ENCODE measurements at regions not wholly inside any gene's neighbourhood (a gene's known extent, or its start where the extent isn't known, plus 50 kb on each side); places are given as distances from the start of the nearest gene placed in this dataset.
A peak's percentile ranks its signal among the peaks of the same experiment; 100 is the strongest.
"Not testable (repeated sequence)": the region's sequence is repeated elsewhere in the genome, so short reads cannot be mapped to it uniquely, and the experiment has no call there.

DNA sequence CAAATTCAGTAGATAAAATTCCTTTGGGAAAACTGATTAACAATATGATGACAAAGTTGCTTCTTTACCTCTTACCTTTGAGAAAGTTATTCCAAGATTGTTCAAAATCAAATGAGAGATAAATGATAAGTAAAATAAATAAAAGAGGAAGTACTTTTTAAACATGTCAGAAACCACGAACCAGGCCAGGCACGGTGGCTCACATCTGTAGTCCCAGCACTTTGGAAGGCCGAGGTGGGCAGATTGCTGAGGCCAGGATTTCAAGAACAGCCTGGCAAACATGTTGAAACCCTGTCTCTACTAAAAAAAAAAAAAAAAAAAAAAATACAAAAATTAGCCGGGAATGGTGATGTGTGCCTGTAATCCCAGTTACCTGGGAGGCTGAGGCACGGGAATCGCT is 296.6 kb downstream of the HGF start:
- DNase-seq: no peak

DNA sequence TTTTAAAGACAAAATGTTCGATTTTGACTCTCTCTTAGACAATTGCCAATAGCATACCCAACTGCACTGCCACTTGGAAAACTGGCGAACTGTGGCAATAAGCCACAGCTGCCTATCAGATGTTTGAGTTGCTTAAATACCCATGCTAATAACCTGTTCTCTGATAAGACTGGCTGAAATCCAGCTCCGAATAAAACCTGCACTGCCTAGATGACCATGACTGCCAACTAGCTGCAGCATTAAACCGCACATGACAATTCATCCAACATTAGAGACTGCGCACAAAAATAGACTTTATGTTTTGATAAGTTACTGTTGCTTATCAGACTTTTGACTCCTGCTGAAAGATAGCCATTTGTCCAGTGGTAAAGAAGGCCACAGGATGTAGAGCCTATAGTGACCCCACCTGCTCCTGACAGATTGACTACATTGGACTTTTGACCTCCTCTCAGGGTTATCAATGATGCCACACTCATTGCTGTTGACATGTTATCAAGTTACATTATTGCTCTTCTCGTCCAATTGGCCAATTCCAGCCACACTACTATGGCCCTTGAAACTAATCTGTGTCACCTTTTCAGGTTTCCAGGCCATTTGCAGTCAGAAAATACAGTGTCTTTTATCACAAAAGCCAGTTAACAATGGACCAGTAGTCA is 299.0 kb downstream of the HGF start:
- DNase-seq: no peak

DNA sequence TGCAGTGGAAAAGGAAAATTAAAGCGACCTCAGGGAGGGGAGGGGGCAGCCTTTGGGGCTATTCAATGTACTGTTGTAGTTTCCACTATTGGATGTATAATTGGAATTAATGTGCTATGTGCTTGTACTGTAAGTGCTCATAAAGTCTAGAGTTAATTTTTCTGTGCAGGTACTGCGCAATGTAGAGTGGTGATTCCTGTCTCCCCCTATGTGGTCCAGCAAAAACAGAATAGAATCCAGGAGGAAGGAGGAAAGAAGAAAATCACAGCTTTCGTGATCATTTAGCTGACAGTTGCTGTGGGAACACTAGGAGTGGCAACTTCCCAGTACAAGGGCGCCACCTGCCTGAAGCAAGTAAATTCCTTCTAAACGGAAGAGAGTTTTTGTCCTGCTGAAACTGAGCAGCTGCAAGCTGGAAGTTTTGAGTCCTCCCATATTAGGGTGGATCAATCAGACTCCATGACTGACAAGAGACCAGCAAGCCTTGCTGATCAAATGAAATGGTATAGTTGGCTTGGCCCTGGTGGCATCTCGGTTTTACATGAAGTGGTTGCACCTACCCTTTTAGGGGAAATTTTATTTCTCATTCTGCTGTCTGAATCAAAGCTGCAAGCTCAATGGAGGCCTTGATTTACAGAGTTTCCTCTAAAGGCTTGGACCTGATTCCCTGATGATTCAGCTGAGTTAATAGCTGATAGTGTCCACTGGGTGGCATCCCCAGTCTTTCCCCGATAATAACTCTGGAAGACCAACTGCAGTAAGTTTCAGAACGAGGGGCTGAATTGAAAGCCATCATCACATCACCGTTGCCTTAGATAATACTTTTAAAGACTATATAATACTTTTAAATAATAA is 299.8 kb downstream of the HGF start:
- DNase-seq: peak; percentile 32

DNA sequence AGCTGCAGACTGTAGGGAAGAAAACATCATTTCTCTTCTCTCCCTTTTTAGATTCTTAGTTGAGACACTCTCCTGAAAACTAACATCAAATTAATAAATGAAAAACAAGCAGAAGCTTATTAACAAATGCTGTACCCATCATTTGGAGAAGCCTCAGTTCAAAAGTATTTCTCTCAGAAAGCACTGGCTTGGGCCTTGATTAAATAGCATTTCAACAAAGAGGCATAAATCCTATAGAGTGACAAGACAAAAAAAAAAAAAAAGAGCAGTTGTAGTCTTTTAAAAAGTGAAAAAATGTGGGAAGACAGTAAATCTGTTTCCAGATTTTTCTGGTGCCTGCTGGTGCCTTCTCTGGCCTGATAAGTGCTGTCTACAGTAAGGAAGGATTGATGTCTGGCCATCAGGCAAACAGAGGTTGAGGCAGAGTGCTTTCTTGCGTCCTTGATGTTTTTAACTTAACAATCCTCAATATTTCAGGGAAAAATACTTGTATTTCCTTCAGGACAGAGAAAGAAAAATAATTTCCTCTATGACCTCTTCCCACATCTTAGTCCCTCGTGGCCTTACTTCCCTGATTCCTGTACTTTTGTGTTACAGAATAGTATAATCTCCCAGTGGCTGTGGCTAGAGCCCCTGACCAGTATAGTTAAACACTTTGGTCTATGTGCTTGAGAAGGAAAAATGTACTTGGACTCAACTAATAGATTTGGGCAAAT is 300.5 kb downstream of the HGF start:
- no peak for DNase-seq

DNA sequence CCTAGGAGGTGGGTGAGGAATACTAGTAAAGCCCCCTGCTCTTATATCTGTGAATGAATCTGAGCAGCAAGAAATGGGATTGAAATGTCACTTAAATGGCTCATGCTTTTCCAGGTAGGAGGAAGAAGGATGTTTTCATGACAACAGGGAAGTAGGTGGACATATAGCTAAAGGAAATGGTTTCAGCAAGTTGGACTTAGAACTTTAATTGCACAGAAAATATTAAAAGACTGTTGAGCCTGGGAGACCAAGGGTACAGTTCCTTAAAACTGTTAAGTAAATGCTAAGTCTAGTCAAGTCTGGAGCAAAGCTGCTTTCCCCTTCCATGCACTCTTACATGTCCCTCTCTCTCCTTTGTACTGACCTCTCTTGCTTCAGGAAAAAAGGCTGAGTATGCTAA is 301.3 kb downstream of the HGF start:
- no peak for DNase-seq

DNA sequence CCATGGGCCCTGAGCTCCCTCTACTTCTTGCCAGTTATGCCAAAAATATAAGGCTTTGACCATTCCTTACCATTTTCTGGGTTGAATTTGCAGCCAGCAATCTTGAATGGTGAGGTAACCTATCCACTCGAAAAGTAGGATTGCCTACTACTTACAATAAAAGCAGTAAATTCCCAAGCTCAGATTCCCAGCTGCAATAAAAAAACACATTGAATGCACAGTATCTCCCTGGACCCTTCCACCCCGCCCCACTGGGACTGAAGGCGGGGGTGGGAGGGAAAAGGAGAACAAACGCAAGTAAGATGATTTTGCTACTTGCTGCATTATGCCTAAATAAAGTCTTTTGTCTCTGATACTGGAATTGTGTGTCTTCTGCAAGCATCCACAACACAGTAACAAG is 301.9 kb downstream of the HGF start:
- no peak for DNase-seq

DNA sequence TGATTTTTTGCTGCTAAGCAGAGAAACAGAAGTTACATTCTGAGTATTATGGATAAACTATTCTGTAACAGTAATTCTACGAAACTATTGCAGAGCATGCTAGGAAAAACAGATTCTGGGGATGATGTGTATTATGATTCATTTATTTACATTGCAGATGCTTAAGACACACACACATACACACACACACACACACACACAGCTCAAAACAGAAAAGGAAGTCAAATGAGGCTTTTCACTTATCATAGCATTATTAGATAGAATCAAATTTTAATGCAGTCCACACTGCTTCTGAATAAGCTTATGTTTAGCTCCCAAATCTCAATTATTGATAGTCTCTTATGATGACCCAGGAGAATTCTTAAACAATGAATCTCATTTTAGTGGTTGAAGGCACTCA is 307.2 kb downstream of the HGF start:
- no peak for DNase-seq

DNA sequence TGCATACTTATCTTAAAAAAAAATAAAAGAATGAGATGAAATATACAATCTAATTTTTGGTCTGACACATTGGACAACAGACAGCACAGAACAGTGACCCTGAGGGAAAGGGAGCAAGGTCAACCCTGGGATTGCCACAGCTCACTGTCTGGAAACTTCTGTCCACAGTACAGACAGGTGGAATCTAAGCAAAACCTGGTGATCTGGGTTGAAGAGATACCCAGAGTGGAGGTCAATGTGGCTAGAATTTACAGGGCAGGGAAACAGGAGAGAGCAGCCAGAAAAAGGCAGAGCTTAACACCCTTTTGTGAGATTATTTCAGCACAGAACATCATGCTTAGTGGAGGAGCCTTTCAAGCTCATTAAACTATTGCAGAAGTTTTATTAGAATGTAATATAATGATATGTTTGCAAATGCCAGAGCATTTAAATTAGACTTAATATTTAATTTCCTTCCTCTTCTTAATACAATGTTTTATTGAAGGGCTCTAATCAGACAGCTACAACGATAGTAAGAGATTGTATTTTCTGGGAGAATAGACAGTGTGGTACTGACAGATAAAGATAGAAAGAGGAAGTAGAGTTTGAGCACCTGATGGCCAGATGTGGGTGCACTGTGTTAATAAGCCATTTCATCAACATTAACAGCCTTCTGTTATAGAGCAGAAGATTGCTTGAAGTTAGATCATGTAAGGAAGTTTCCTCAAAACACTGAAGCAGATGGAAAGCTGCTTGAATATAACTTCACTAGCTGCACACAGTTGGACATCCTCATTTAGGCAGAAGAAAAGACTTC is 309.4 kb downstream of the HGF start:
- no peak for DNase-seq

DNA sequence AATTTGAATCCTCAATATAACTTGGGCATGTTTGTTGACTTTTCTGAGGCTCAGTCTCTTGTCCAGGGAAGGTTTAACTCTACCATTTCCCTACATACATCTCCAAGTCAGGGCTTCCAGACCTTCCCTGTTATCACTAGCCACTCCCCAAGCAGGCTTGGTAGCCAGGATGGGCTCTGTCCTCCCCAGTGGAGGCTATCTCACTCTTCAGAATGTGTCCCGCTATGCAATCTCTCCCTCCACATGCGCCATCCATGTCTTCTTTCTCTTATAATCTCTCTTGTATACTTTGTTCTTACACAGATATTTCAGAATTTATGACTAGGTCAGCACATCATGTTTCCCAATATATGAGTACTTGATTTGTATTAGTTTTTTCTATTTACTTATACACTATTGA is 310.4 kb downstream of the HGF start:
- DNase-seq: no peak

DNA sequence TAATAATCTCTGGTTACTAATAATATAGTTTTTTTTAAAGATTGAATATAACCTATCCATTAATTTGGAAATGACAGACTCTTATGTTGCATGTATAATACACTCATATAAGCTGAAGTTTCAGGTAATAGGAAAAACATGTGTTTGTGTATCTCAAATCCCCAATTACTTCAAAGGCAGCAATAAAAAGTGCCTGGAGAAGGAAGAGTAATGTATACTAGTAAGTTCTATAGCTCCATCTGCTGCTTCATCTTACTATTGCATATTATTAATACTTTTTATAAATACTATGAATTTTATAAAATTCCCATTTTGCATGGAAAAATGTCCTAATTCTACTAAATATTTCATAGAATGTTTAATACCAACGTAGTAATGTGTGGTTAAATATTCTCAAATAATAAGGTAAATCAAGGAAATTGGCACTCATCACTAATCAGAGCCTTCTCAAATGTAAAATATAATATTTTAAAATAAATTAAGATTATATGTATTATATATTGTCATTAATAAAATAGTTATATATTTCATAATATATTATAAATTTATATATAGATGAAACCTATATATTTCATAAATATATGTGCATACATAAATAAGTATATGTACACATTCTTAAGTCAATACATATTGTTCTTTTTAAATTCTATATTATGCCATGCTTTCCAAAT is 311.9 kb downstream of the HGF start:
- DNase-seq: no peak

DNA sequence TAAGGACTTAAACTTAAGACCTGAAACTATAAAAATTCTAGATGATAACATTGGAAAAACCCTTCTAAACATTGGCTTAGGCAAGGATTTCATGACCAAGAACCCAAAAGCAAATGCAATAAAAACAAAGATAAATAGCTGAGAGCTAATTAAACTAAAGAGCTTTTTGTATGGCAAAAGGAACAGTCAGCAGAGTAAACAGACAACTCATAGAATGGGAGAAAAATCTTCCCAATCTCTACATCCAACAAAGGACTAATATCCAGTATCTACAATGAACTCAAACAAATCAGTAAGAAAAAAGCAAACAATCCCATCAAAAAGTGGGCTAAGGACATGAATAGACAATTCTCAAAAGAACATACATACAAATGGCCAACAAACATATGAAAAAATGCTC is 316.1 kb downstream of the HGF start:
- DNase-seq: not testable (repeated sequence)

DNA sequence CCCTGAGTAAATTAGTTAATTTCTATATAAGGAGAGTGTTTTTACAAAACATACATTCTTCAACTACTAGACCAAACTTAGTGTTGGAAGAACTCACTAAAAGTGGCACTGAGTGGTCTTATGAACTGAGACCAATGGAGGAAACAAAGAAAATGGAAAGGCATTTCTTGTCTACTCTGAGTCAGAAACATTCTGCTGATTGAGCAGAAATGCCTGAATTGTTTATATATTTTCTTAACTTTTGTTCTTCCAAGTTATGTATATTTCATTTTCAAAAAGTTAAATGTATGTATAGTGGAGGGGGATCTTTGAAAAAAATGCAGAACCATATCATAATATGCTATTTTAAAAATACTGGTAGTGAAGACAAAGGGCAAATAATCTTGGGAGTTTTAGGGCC is 320.7 kb downstream of the HGF start:
- DNase-seq: no peak

DNA sequence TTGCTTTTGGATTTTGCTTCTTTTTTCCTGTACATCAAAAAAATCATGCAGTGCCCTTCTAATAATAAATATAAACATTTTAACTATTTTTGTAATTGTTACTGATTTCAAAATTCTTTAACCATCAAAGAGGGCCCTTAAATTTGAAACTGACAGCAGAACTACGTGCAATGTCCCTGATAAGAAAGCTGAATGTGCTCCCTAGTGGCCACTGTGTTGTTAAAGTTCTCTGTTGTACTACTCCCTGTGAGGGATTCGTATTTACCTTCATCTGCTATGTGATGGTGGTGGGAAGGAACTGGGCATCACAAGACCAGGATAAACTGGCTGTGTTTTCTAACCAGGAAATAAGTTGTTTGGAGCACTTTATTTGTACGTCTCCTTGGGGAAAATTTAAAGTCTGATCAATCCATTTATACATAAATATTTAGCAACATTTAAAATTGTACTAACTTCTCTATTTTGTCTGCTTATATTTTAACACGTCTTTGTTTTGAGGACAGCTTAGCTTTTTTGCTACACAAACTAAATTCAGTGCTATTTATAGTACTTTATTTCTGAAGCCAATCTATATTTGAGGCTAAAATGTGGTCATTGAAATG is 322.4 kb downstream of the HGF start:
- no peak for DNase-seq

DNA sequence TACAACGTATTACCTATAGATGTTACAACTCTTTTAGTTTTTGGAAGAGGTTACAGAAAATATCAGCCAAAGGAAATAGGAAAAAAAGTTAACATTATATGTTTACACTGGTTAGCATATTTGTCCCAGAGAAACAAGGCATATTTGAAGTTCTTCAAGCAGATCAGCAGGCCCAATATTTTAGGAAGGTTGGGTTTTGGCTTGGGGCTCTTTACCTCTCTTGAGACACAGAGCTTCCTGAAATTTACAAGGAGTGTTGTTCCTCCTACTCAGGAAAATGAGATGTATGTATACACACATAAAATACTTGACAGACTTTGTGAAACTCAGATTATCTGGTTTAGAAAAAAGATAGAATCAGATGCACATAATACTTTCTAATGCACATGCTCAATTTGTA is 323.6 kb downstream of the HGF start:
- no peak for DNase-seq

DNA sequence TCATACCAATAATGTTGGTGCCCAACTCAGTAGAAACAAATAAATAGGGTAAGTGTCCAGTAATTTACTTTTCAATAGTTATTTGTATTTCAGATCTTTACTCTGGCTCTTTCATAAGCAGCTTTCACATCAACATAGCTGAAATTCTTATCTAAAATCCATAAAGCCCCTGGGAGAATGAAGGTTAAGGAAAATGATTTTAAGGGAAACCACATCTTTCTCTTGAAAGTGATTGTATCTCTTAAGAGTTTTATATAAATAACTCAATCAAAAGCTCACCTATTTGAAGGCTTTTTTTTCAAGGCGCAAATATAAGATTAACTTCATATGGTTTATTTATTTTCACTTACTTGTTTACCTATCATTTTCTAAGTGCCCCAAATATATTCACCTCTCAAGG is 324.4 kb downstream of the HGF start:
- DNase-seq: no peak

DNA sequence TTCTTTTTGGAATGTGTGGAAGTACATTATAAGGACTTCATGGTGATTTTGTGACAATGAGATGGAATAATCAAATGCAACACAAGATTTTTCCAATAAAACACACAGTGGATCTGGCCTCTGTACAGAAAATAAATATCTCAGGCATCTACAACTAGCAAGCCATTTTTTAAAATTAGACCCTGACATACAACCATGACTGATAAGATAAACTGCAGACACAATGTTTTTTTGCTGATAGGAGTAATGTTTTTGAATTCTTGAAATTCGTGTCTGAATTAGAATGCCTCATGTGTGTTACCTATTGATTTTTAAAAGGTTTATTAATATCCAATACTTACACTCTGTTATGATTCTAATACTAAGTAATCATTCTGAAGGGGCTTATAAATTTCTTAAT is 328.1 kb downstream of the HGF start:
- no peak for DNase-seq

DNA sequence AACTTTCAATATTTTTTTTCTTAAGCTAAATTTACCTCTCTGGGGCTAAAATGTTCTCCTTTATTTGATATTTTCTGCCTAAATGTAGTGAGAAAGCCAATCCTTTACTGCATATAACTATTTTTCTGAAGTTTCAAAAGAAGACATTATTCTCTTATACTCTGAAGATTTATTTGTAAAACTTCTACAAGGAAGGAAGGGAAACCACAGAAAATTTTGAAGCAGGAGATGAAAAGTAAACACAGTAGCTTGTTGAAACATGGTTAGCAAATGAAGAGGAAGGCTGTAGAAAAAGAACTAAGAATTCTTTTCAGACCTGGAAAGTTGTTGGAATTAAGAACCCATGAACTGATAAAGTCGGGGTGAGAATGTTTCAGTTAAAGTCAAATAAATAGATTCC is 330.3 kb downstream of the HGF start:
- DNase-seq: no peak

DNA sequence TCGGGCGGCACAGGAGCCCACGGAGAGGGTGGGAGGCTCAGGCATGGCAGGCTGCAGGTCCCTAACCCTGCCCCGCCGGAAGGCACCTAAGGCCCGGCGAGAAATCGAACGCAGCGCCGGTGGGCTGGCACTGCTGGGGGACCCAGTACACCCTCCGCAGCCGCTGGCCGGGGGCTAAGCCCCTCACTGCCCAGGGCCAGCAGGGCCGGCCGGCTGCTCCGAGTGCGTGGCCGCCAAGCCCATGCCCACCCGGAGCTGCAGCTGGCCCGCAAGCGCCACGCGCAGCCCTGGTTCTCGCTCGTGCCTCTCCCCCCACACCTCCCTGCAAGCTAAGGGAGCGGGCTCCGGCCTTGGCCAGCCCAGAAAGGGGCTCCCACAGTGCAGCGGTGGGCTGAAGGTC is 332.7 kb downstream of the HGF start:
- not testable (repeated sequence) for DNase-seq

DNA sequence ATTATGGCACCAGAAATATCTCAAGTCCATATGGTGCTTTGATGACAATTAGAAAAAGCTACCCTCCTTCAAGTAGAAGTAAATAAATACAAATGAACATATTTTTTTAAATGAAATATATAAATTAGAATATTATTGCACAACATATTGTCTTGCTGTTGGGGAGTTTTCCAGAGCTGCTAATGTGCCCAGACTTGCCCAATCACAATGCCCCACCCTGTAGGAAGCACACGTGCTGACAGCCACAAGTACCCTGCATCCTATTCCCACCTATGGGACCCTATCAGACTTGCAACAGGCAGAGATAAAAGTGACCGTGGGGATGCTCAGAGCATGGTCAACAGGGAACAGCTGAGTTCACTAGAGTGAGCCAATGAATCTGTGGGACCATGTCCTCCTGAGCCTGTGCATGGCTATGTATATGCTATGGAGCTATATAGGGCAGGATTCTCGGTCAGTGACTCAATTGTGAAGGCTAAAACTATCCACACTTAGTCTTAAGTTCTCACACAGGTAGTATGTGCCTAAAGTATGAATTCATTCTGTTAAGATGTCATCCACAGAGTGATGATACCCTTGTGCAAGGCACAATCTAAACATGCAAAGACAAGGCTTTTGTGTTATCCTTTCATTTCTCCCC is 336.0 kb downstream of the HGF start:
- no peak for DNase-seq

DNA sequence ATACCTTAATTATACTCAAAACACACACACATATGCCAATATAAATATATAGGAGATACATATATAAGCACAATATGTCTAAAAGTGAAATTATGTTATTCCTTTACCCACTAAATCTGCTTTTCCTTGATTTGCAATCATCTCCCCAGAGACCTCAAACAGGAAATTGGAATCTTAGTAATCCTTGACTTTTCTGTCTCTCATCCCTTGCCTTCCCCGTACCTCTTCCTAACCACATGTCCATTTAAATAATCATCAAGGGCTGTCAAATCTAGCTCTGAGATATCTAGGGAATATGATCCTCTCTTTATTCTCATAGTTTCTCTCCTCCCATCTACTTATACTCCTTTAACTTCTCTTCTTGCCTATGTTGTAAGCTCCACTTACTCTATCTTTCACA is 336.6 kb downstream of the HGF start:
- DNase-seq: no peak

DNA sequence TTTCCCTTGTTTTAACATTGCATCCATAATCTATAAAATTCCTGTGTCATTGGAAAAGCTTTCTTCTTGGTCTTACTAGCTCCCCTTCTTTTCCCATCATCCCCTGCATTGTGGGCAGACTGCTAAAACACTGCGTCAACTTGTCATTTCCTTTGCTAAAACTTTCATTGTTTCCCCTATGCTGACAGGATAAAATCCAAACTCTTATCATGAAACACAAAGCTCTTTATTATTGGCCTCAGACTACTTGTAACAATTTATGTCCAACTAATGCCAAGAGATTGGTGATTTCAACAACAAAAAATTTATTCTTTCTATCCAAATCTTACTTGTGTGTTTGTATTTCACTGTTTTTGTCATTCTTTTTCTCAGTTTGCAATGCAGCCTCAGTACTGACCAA is 339.1 kb downstream of the HGF start:
- no peak for DNase-seq

DNA sequence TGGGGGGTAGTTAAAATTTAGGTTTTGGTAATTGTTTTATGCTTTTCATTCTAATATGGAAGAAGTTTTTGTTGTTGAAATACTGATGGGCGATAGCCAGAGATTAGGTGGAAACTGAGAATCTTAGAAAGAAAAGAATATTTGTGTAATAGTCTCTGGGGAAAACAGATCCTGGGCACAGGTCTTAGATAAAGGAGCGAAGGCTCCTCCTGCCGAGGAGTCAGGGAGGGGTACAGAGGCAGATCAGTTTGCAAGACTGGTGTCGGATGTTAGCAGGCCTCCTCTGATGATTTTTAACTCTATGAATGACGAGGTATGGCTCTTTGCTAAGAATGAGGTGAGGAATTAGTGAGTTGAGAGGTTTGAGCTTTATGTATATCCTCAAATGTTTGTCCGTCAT is 339.7 kb downstream of the HGF start:
- no peak for DNase-seq
